Neural progenitor cell (in vitro differentiated cells): ENCODE measurements at regions not wholly inside any gene's neighbourhood (a gene's known extent, or its start where the extent isn't known, plus 50 kb on each side); places are given as distances from the start of the nearest gene placed in this dataset.

Source experiments
- DNase-seq: peaks from one replicate; pipeline ENCODE4 v3.0.0-alpha.2; 2016; ENCODE audit warnings: low spot score
- H2AFZ ChIP-seq: fragments of 200-600 bp; sonication (generic); replicated peaks from 2 replicates; pipeline ENCODE4 v1.6.1; 2016; ENCODE audit warnings: antibody characterized with exemption
- H3F3A ChIP-seq: fragments of 200-600 bp; sonication (generic); 2 replicates; pipeline ENCODE4 v1.6.1; 2016; ENCODE audit warnings: antibody characterized with exemption, low read depth
- H3K27ac ChIP-seq: fragments of 200-600 bp; sonication (generic); 2 replicates; pipeline ENCODE4 v1.5.1; 2016; ENCODE audit warnings: mild to moderate bottlenecking
- H3K27me3 ChIP-seq: fragments of 200-600 bp; sonication (generic); 2 replicates; pipeline ENCODE4 v1.6.1; 2016; ENCODE audit warnings: mild to moderate bottlenecking, moderate library complexity
- H3K36me3 ChIP-seq: fragments of 200-600 bp; sonication (generic); 2 replicates; pipeline ENCODE4 v1.5.1; 2016
- H3K4me1 ChIP-seq: fragments of 200-600 bp; sonication (generic); 2 replicates; pipeline ENCODE4 v1.6.1; 2016; ENCODE audit warnings: mixed run types
- H3K4me2 ChIP-seq: fragments of 200-600 bp; sonication (generic); 2 replicates; pipeline ENCODE4 v1.6.1; 2016
- H3K4me3 ChIP-seq: fragments of 200-600 bp; sonication (generic); 2 replicates; pipeline ENCODE4 v1.5.1; 2016
- H3K79me2 ChIP-seq: fragments of 200-600 bp; sonication (generic); 2 replicates; pipeline ENCODE4 v1.6.1; 2016; ENCODE audit warnings: low read depth
- H3K9ac ChIP-seq: fragments of 200-600 bp; sonication (generic); 2 replicates; pipeline ENCODE4 v1.6.1; 2016
- H3K9me3 ChIP-seq: fragments of 200-600 bp; sonication (generic); 2 replicates; pipeline ENCODE4 v1.5.1; 2016; ENCODE audit warnings: low read depth
- H4K20me1 ChIP-seq: fragments of 200-600 bp; sonication (generic); 2 replicates; pipeline ENCODE4 v1.6.1; 2016; ENCODE audit warnings: low read depth
- H3K27ac Mint-ChIP-seq: 3 replicates; pipeline ENCODE4 v1.8.0; 2021; ENCODE audit warnings: mixed read lengths
- H3K27me3 Mint-ChIP-seq: 2 replicates; pipeline ENCODE4 v1.8.0; 2022; ENCODE audit warnings: low read depth, mild to moderate bottlenecking, inconsistent platforms, moderate library complexity, mixed read lengths; ENCODE audit not compliant: insufficient read depth
- H3K36me3 Mint-ChIP-seq: 3 replicates; pipeline ENCODE4 v1.8.0; 2021; ENCODE audit warnings: mixed read lengths
- H3K4me1 Mint-ChIP-seq: 3 replicates; pipeline ENCODE4 v1.8.0; 2021; ENCODE audit warnings: mixed read lengths
- H3K4me3 Mint-ChIP-seq: 3 replicates; pipeline ENCODE4 v1.8.0; 2021; ENCODE audit warnings: mild to moderate bottlenecking, moderate library complexity, mixed read lengths
- H3K9me3 Mint-ChIP-seq: 3 replicates; pipeline ENCODE4 v1.8.0; 2020; ENCODE audit warnings: mixed read lengths
- EZH2 ChIP-seq: fragments of 200-600 bp; sonication (generic); IDR thresholded peaks from 2 replicates; pipeline ENCODE4 v1.6.1; 2017; ENCODE audit warnings: antibody characterized with exemption, mild to moderate bottlenecking, moderate library complexity
- EZH2phosphoT487 ChIP-seq: fragments of 200-600 bp; sonication (generic); IDR thresholded peaks from 2 replicates; pipeline ENCODE4 v1.6.1; 2017; ENCODE audit warnings: antibody characterized with exemption
- TF ChIP-seq, protein P1 (sequence below): fragments of 200-600 bp; sonication (generic); IDR thresholded peaks from 2 replicates; pipeline ENCODE4 v1.5.1; 2017; ENCODE audit warnings: antibody characterized with exemption, mild to moderate bottlenecking

DNA sequence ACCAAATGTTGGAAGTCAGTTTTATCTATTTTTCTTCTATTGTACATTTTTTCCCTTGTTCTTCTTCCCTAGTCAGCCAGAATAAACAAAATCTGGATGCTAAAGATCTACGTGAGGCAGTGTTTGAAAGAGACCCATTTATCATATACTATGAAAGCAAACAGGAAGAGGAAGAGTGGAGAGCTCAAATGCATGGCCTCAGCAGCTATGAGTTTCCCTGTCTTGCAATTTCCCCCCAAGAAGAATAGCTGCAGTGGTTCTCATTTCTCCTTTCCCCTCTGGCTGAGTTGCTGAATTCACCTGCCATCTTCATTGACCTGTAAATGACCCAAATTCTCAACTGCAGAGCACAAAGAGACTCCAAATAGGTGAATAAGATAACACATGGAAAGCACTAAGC is 347.1 kb upstream of the NRP1 start:
- Mint-ChIP-seq H3K36me3 (no peaks in the 10 kb centered on the region), H3K4me3 (no peak overlapping the region), H3K4me1 (peaks cover 5% of the 10 kb centered on the region), H3K27me3 (no peaks in the 10 kb centered on the region), H3K27ac (no peak overlapping the region), H3K9me3 (peaks cover 11% of the 10 kb centered on the region)
- no peak overlapping the region for H3K4me3 ChIP-seq
- no peaks in the 10 kb centered on the region for H3K36me3 ChIP-seq
- H4K20me1 ChIP-seq, result no peaks in the 10 kb centered on the region
- no peak overlapping the region for H3K27ac ChIP-seq
- H3F3A ChIP-seq, result no peaks in the 10 kb centered on the region
- no peak overlapping the region for H2AFZ ChIP-seq
- no peaks in the 10 kb centered on the region for H3K9me3 ChIP-seq
- no peak overlapping the region for H3K9ac ChIP-seq
- H3K4me1 ChIP-seq, result no peaks in the 10 kb centered on the region
- TF ChIP-seq EZH2 (no peak), EZH2phosphoT487 (no peak)
- TF ChIP-seq, protein P1, sequence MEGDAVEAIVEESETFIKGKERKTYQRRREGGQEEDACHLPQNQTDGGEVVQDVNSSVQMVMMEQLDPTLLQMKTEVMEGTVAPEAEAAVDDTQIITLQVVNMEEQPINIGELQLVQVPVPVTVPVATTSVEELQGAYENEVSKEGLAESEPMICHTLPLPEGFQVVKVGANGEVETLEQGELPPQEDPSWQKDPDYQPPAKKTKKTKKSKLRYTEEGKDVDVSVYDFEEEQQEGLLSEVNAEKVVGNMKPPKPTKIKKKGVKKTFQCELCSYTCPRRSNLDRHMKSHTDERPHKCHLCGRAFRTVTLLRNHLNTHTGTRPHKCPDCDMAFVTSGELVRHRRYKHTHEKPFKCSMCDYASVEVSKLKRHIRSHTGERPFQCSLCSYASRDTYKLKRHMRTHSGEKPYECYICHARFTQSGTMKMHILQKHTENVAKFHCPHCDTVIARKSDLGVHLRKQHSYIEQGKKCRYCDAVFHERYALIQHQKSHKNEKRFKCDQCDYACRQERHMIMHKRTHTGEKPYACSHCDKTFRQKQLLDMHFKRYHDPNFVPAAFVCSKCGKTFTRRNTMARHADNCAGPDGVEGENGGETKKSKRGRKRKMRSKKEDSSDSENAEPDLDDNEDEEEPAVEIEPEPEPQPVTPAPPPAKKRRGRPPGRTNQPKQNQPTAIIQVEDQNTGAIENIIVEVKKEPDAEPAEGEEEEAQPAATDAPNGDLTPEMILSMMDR, result no peak
- no peaks in the 10 kb centered on the region for H3K79me2 ChIP-seq
- no peaks in the 10 kb centered on the region for H3K27me3 ChIP-seq
- no peak overlapping the region for H3K4me2 ChIP-seq
- no peak for DNase-seq

DNA sequence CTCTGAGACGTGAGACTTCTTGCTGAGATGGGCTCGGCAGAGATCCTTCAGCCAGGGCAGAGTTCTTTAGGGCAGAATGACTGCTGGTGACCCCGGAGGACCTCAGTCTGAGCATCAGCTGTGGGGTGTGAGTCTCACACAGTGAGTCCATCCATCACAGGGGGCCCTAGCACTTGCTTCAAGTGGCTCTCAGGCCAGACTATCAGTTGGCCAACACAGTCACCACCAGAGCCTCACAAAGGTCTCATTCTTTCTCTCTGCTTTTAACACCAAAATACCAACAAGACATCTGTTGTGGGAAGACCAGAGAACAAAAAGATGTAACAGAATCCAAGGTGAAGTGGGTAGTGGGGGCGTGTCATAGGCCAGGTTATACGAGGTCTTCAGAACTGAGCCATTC is 345.6 kb upstream of the NRP1 start:
- Histone ChIP-seq H3K4me2 (no peak overlapping the region), H3K27me3 (no peaks in the 10 kb centered on the region), H3K4me1 (no peaks in the 10 kb centered on the region), H2AFZ (no peak overlapping the region), H4K20me1 (no peaks in the 10 kb centered on the region), H3F3A (no peaks in the 10 kb centered on the region), H3K9me3 (no peaks in the 10 kb centered on the region), H3K36me3 (no peaks in the 10 kb centered on the region), H3K4me3 (no peak overlapping the region), H3K79me2 (no peaks in the 10 kb centered on the region), H3K9ac (no peak overlapping the region), H3K27ac (no peak overlapping the region)
- no peak for DNase-seq
- TF ChIP-seq, protein P1, result no peak
- no peak for TF ChIP-seq EZH2phosphoT487
- no peak for TF ChIP-seq EZH2
- Mint-ChIP-seq H3K4me1 (peaks cover 8% of the 10 kb centered on the region), H3K36me3 (no peaks in the 10 kb centered on the region), H3K27me3 (peaks cover 3% of the 10 kb centered on the region), H3K27ac (no peak overlapping the region), H3K4me3 (no peak overlapping the region), H3K9me3 (peaks cover 11% of the 10 kb centered on the region)

DNA sequence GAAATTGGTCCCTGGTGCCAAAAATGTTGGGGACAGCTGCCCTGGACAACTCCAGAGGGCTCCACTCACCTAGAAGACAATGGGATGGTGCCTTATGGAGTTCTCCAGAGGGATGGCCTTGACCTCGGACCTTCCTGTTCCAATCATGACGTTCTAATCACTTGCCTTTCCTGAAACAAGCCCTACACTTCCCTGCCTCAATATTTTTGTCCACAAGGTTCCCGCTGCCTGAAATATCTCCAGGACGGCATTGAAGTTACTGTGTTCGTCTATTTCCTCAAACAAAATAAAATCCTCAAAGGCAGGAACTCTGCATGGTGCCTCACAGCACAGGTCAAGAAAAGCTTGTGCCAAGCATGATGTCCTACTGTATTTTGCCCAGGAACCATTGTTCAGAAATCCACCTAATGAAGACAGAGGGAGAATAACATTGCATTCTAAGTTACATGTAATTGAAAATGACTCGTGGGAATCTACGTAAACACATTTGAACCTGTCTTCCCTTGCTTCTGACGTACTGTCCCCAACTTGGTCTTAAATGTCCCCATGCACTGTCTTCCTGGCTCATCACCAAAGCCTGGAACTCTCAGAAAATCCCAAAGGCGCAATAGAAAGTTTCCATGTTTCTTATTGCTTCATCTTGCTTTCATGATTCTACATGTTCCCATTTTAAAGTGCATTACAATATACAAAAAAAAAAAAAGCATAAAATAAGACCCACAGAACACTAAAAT is 342.3 kb upstream of the NRP1 start:
- no peaks in the 10 kb centered on the region for H3K79me2 ChIP-seq
- H3K9ac ChIP-seq, result no peak overlapping the region
- Mint-ChIP-seq H3K4me3 (no peak overlapping the region), H3K36me3 (no peaks in the 10 kb centered on the region), H3K9me3 (peaks cover 9% of the 10 kb centered on the region), H3K27ac (no peak overlapping the region), H3K4me1 (peaks cover 10% of the 10 kb centered on the region), H3K27me3 (peaks cover 3% of the 10 kb centered on the region)
- H3K4me2 ChIP-seq, result no peak overlapping the region
- TF ChIP-seq, protein P1, result no peak
- TF ChIP-seq EZH2phosphoT487, result no peak
- no peak for TF ChIP-seq EZH2
- no peak for DNase-seq
- H4K20me1 ChIP-seq, result no peaks in the 10 kb centered on the region
- H3K36me3 ChIP-seq, result no peaks in the 10 kb centered on the region
- no peaks in the 10 kb centered on the region for H3K9me3 ChIP-seq
- no peak overlapping the region for H3K4me3 ChIP-seq
- H3K27me3 ChIP-seq, result no peaks in the 10 kb centered on the region
- H2AFZ ChIP-seq, result no peak overlapping the region
- no peaks in the 10 kb centered on the region for H3F3A ChIP-seq
- H3K27ac ChIP-seq, result no peak overlapping the region
- no peaks in the 10 kb centered on the region for H3K4me1 ChIP-seq
